Mammary epithelial cell (primary cell): ENCODE measurements at regions not wholly inside any gene's neighbourhood (a gene's known extent, or its start where the extent isn't known, plus 50 kb on each side); places are given as distances from the start of the nearest gene placed in this dataset.

Source experiments
- CTCF ChIP-seq, 2 donors: IDR thresholded peaks in 1 of 2; conservative IDR thresholded peaks in 1 of 2; 2 replicates each; pipeline ENCODE4 v1.5.1; 2011 to 2012; ENCODE audit warnings: inconsistent platforms in 2 of 2, low read length in 2 of 2, mild to moderate bottlenecking in 2 of 2, control low read depth in 1 of 2, low read depth in 1 of 2; ENCODE audit not compliant: insufficient read depth in 1 of 2; ENCODE audit errors: extremely low read depth in 1 of 2
- EZH2 ChIP-seq: IDR thresholded peaks from 2 replicates; pipeline ENCODE4 v1.6.1; 2012; ENCODE audit warnings: low read length, inconsistent platforms, borderline replicate concordance

GRCh38 chr4:100075056-100075455 lies 115.2 kb downstream of the DDIT4L start:
- TF ChIP-seq CTCF (conservative IDR thresholded peaks at IDR 0.05 in 1 of 2, IDR thresholded peaks at IDR 0.05 in 1 of 2; ENCODE audit: extremely low read depth in 1 of 2, insufficient read depth in 1 of 2, low read depth in 1 of 2, low read length in 2 of 2) (no peak), EZH2 (no peak)
